GM12892 (cell line): ENCODE measurements at regions not wholly inside any gene's neighbourhood (a gene's known extent, or its start where the extent isn't known, plus 50 kb on each side); places are given as distances from the start of the nearest gene placed in this dataset.
"Not testable (repeated sequence)": the region's sequence is repeated elsewhere in the genome, so short reads cannot be mapped to it uniquely, and the experiment has no call there.

Source experiments
- DNase-seq: peaks from one replicate; pipeline ENCODE4 v3.0.0; 2011; ENCODE audit not compliant: insufficient read length
- FAIRE-seq: peaks from 2 replicates; lab custom pipeline; 2011; peaks lifted over from hg19 to GRCh38; lab: Jason Lieb, UNC
- POLR2A ChIP-seq: IDR thresholded peaks from 2 replicates; pipeline ENCODE4 v1.6.1; 2011; ENCODE audit warnings: low read depth, low read length, control low read depth
- POLR2AphosphoS5 ChIP-seq: IDR thresholded peaks from 2 replicates; pipeline ENCODE4 v1.6.1; 2011; ENCODE audit warnings: low read depth, low read length, control low read depth
- TAF1 ChIP-seq: IDR thresholded peaks from 2 replicates; pipeline ENCODE4 v1.6.1; 2011; ENCODE audit warnings: low read depth, mild to moderate bottlenecking, control low read depth, low read length, borderline replicate concordance

GRCh38 chr12:63006536-63006935, 71.6 kb upstream of the PPM1H start:
- no peak for FAIRE-seq
- no peak for TF ChIP-seq TAF1
- TF ChIP-seq POLR2A = no peak
- no peak for TF ChIP-seq POLR2AphosphoS5
- no peak for DNase-seq

- FAIRE-seq = no peak
Observed at GRCh38 chr12:63005382-63005781, 70.4 kb upstream of the PPM1H start.

GRCh38 chr12:63003223-63003819, 68.4 kb upstream of the PPM1H start:
- no peak for FAIRE-seq
- DNase-seq = no peak

More at GRCh38 chr12:63005382-63005781, 70.4 kb upstream of the PPM1H start:
- TF ChIP-seq POLR2A (no peak), TAF1 (no peak), POLR2AphosphoS5 (no peak)
- no peak for DNase-seq

GRCh38 chr12:63002059-63002458, 67.1 kb upstream of the PPM1H start:
- DNase-seq, FAIRE-seq: not testable (repeated sequence)

More at GRCh38 chr12:63003223-63003819, 68.4 kb upstream of the PPM1H start:
- TF ChIP-seq POLR2A (no peak), TAF1 (no peak), POLR2AphosphoS5 (no peak)

GRCh38 chr12:62998454-62998853, 63.5 kb upstream of the PPM1H start:
- DNase-seq = no peak
- TF ChIP-seq TAF1 (no peak), POLR2AphosphoS5 (no peak), POLR2A (no peak)
- FAIRE-seq = no peak

- TF ChIP-seq TAF1 (no peak), POLR2A (no peak), POLR2AphosphoS5 (no peak)
- DNase-seq (no peak), FAIRE-seq (no peak)
Observed at GRCh38 chr12:62995097-62995496, 60.1 kb upstream of the PPM1H start.

GRCh38 chr12:62986844-62987243, 51.9 kb upstream of the PPM1H start:
- DNase-seq (no peak), FAIRE-seq (no peak)
- no peak for TF ChIP-seq POLR2A
- no peak for TF ChIP-seq TAF1
- TF ChIP-seq POLR2AphosphoS5 = no peak
